ENCODE measurements at regions not wholly inside any gene's neighbourhood (a gene's known extent, or its start where the extent isn't known, plus 50 kb on each side); places are given as distances from the start of the nearest gene placed in this dataset.

DNA sequence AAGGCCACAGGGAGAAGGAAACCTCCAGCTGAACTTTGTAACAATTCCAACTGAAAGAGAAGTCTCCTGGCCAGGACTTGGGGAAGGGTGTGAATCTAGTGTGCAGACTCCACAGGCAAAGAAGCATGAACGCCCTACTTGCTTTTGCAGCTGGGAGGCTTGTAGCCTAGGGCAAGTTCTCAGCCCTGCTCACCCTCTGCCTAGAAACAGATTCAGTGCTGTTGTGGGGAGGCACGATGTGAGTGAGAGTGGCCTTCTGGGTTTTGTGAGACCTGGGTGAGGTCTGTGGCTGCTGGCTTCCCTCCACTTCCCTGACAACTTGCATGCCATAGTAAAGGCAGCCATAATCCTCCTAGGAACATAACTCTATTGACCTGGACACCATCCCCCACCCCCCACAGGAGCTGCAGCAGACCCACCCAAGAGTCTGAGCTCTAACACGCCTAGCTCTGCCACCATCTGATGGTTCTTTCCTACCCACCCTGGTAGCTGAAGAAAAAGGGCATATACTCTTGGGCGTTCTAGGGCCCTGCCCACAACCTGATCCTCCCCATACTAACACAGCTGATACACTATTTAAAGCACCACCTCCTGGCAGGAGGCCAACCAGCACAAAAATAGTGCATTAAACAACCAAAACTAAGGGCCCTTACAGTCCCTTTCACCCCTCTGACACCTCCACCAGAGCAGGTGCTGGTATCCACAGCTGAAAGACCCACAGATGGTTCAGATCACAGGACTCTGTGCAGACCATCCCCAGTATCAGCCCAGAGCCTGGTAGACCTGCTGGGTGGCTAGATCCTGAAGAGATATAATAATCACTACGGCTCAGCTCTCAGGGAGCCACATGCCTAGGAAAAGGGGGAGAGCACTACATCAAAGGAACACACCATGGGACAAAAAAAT, 426.5 kb downstream of the IGSF11 start:
- Histone ChIP-seq H3K27me3 (ENCODE audit: control insufficient read depth in 1 of 2, insufficient read depth in 2 of 2, low read length in 2 of 2) (no peaks in the 10 kb centered on the region), H3K27ac (ENCODE audit: low read depth in 2 of 2, low read length in 1 of 2) (no peak overlapping the region), H3K4me1 (ENCODE audit: control insufficient read depth in 2 of 2, insufficient read depth in 2 of 2, low read length in 1 of 2) (peaks cover 0 to 4% of the 10 kb centered on the region in 2 donors), H3K4me3 (ENCODE audit: low read depth in 1 of 2, low read length in 2 of 2) (no peak overlapping the region), H3K36me3 (ENCODE audit: control insufficient read depth in 2 of 2, insufficient read depth in 2 of 2, low read length in 1 of 2) (no peaks in the 10 kb centered on the region), H3K9me3 (ENCODE audit: control insufficient read depth in 2 of 2, insufficient read depth in 1 of 2, low read depth in 1 of 2, low read length in 1 of 2) (peaks cover 0 to 8% of the 10 kb centered on the region in 2 donors)
- 80 to 85% methylated on average over 5 of the region's 5 CpGs for WGBS, 2 donors

- no peaks in the 10 kb centered on the region for H3K36me3 ChIP-seq (ENCODE audit: control insufficient read depth in 2 of 2, insufficient read depth in 2 of 2, low read length in 1 of 2)
- no peaks in the 10 kb centered on the region for H3K27me3 ChIP-seq (ENCODE audit: control insufficient read depth in 1 of 2, insufficient read depth in 2 of 2, low read length in 2 of 2)
- H3K9me3 ChIP-seq (ENCODE audit: control insufficient read depth in 2 of 2, insufficient read depth in 1 of 2, low read depth in 1 of 2, low read length in 1 of 2), result peaks cover 0 to 2% of the 10 kb centered on the region in 2 donors
- H3K27ac ChIP-seq (ENCODE audit: low read depth in 2 of 2, low read length in 1 of 2), result no peak overlapping the region
- WGBS, 2 donors, result 28 to 36% methylated on average over 3 of the region's 3 CpGs
- H3K4me1 ChIP-seq (ENCODE audit: control insufficient read depth in 2 of 2, insufficient read depth in 2 of 2, low read length in 1 of 2), result no peaks in the 10 kb centered on the region
- no peak overlapping the region for H3K4me3 ChIP-seq (ENCODE audit: low read depth in 1 of 2, low read length in 2 of 2)
Observed at GRCh38 chr3:118618247-118619040, 416.2 kb downstream of the IGSF11 start.

DNA sequence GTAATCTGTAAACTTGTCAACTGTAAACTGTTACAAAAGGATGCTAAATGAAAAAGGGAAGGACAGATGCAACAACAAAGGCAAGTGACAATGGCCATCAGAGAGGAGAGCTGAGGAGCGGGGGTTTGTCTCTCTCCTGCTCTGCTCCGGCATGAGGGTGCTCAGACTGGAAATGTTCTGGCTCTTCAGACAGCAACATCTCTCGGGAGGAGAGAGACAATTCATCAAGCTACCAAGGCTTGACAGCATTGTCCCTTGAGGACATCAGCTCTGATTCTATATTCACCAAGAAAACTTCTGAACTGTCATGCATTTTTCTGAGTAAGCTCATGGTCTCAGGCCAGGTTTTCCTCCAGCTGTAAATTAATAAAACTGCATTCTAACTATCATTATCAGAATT, 408.2 kb downstream of the IGSF11 start:
- Histone ChIP-seq H3K4me3 (ENCODE audit: low read depth in 1 of 2, low read length in 2 of 2) (no peak overlapping the region), H3K4me1 (ENCODE audit: control insufficient read depth in 2 of 2, insufficient read depth in 2 of 2, low read length in 1 of 2) (no peaks in the 10 kb centered on the region), H3K27ac (ENCODE audit: low read depth in 2 of 2, low read length in 1 of 2) (no peak overlapping the region), H3K27me3 (ENCODE audit: control insufficient read depth in 1 of 2, insufficient read depth in 2 of 2, low read length in 2 of 2) (no peaks in the 10 kb centered on the region), H3K36me3 (ENCODE audit: control insufficient read depth in 2 of 2, insufficient read depth in 2 of 2, low read length in 1 of 2) (no peaks in the 10 kb centered on the region), H3K9me3 (ENCODE audit: control insufficient read depth in 2 of 2, insufficient read depth in 1 of 2, low read depth in 1 of 2, low read length in 1 of 2) (no peaks in the 10 kb centered on the region)
- 62 to 66% methylated on average over 3 of the region's 3 CpGs for WGBS, 2 donors

- no peak overlapping the region for H3K27ac ChIP-seq (ENCODE audit: low read depth in 2 of 2, low read length in 1 of 2)
- WGBS, 2 donors, result 9 to 10% methylated on average over 8 of the region's 8 CpGs
- no peak overlapping the region for H3K4me3 ChIP-seq (ENCODE audit: low read depth in 1 of 2, low read length in 2 of 2)
- H3K27me3 ChIP-seq (ENCODE audit: control insufficient read depth in 1 of 2, insufficient read depth in 2 of 2, low read length in 2 of 2), result no peaks in the 10 kb centered on the region
- no peaks in the 10 kb centered on the region for H3K4me1 ChIP-seq (ENCODE audit: control insufficient read depth in 2 of 2, insufficient read depth in 2 of 2, low read length in 1 of 2)
- no peaks in the 10 kb centered on the region for H3K9me3 ChIP-seq (ENCODE audit: control insufficient read depth in 2 of 2, insufficient read depth in 1 of 2, low read depth in 1 of 2, low read length in 1 of 2)
- no peaks in the 10 kb centered on the region for H3K36me3 ChIP-seq (ENCODE audit: control insufficient read depth in 2 of 2, insufficient read depth in 2 of 2, low read length in 1 of 2)
Observed at GRCh38 chr3:118628704-118629341, 405.8 kb downstream of the IGSF11 start.

DNA sequence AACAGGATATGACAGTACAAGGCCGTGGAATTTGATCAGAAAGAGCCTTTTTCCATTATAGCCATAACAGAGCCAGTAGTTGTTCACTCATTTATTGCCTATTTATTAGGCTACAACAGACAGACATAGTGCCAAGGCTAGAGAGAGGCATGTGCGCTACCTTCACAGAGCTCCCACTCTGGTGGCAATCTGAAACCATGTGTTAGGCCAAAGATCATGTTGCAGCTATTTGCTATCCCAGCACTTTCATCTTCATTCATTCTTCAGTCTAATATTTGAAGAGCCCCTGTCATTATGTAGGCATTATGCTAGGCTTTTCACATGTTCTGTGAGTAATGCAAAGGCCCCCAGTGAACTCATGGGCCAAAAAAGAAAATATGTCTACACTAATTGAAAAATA, 404.8 kb downstream of the IGSF11 start:
- Histone ChIP-seq H3K36me3 (ENCODE audit: control insufficient read depth in 2 of 2, insufficient read depth in 2 of 2, low read length in 1 of 2) (no peaks in the 10 kb centered on the region), H3K27ac (ENCODE audit: low read depth in 2 of 2, low read length in 1 of 2) (no peak overlapping the region), H3K4me1 (ENCODE audit: control insufficient read depth in 2 of 2, insufficient read depth in 2 of 2, low read length in 1 of 2) (no peaks in the 10 kb centered on the region), H3K9me3 (ENCODE audit: control insufficient read depth in 2 of 2, insufficient read depth in 1 of 2, low read depth in 1 of 2, low read length in 1 of 2) (no peaks in the 10 kb centered on the region), H3K4me3 (ENCODE audit: low read depth in 1 of 2, low read length in 2 of 2) (no peak overlapping the region), H3K27me3 (ENCODE audit: control insufficient read depth in 1 of 2, insufficient read depth in 2 of 2, low read length in 2 of 2) (no peaks in the 10 kb centered on the region)
- 90 to 92% methylated on average over 2 of the region's 2 CpGs for WGBS, 2 donors

DNA sequence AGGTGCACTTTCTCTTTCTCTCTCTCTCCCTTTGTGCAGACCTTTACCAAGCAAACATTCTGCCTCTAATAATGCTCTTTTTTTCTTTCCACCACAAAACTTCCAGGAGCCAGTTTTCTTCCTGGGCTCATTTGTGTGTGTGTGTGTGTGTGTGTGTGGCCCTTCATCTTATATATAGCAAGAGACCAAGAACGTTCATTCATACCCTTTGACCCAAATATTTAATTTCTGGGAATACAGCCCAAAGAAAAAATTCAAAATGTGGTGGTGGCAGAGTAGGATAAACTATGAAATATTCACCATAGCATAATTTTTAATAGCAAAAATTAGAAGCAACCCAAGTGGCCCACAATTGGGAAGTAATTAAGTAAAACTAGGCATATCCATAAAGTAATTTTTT, 398.9 kb downstream of the IGSF11 start:
- WGBS, 2 donors, result 46% methylated on average over 1 of the region's 1 CpG
- no peaks in the 10 kb centered on the region for H3K4me1 ChIP-seq (ENCODE audit: control insufficient read depth in 2 of 2, insufficient read depth in 2 of 2, low read length in 1 of 2)

GRCh38 chr3:118636841-118637240, 397.8 kb downstream of the IGSF11 start:
- H3K4me3 ChIP-seq (ENCODE audit: low read depth in 1 of 2, low read length in 2 of 2), result no peak overlapping the region
- H3K27me3 ChIP-seq (ENCODE audit: control insufficient read depth in 1 of 2, insufficient read depth in 2 of 2, low read length in 2 of 2), result no peaks in the 10 kb centered on the region
- no peaks in the 10 kb centered on the region for H3K4me1 ChIP-seq (ENCODE audit: control insufficient read depth in 2 of 2, insufficient read depth in 2 of 2, low read length in 1 of 2)
- no peaks in the 10 kb centered on the region for H3K9me3 ChIP-seq (ENCODE audit: control insufficient read depth in 2 of 2, insufficient read depth in 1 of 2, low read depth in 1 of 2, low read length in 1 of 2)
- WGBS, 2 donors, result 59 to 75% methylated on average over 4 of the region's 4 CpGs
- H3K36me3 ChIP-seq (ENCODE audit: control insufficient read depth in 2 of 2, insufficient read depth in 2 of 2, low read length in 1 of 2), result no peaks in the 10 kb centered on the region
- H3K27ac ChIP-seq (ENCODE audit: low read depth in 2 of 2, low read length in 1 of 2), result no peak overlapping the region

More for the DNA sequence above, 398.9 kb downstream of the IGSF11 start:
- no peak overlapping the region for H3K4me3 ChIP-seq (ENCODE audit: low read depth in 1 of 2, low read length in 2 of 2)
- H3K9me3 ChIP-seq (ENCODE audit: control insufficient read depth in 2 of 2, insufficient read depth in 1 of 2, low read depth in 1 of 2, low read length in 1 of 2), result no peaks in the 10 kb centered on the region
- no peaks in the 10 kb centered on the region for H3K27me3 ChIP-seq (ENCODE audit: control insufficient read depth in 1 of 2, insufficient read depth in 2 of 2, low read length in 2 of 2)
- H3K36me3 ChIP-seq (ENCODE audit: control insufficient read depth in 2 of 2, insufficient read depth in 2 of 2, low read length in 1 of 2), result no peaks in the 10 kb centered on the region
- no peak overlapping the region for H3K27ac ChIP-seq (ENCODE audit: low read depth in 2 of 2, low read length in 1 of 2)

GRCh38 chr3:118637846-118638245, 396.8 kb downstream of the IGSF11 start:
- no peaks in the 10 kb centered on the region for H3K27me3 ChIP-seq (ENCODE audit: control insufficient read depth in 1 of 2, insufficient read depth in 2 of 2, low read length in 2 of 2)
- no peaks in the 10 kb centered on the region for H3K36me3 ChIP-seq (ENCODE audit: control insufficient read depth in 2 of 2, insufficient read depth in 2 of 2, low read length in 1 of 2)
- no peak overlapping the region for H3K4me3 ChIP-seq (ENCODE audit: low read depth in 1 of 2, low read length in 2 of 2)
- no peaks in the 10 kb centered on the region for H3K9me3 ChIP-seq (ENCODE audit: control insufficient read depth in 2 of 2, insufficient read depth in 1 of 2, low read depth in 1 of 2, low read length in 1 of 2)
- WGBS, 2 donors, result 33 to 53% methylated on average over 9 of the region's 9 CpGs
- H3K4me1 ChIP-seq (ENCODE audit: control insufficient read depth in 2 of 2, insufficient read depth in 2 of 2, low read length in 1 of 2), result no peaks in the 10 kb centered on the region
- no peak overlapping the region for H3K27ac ChIP-seq (ENCODE audit: low read depth in 2 of 2, low read length in 1 of 2)

DNA sequence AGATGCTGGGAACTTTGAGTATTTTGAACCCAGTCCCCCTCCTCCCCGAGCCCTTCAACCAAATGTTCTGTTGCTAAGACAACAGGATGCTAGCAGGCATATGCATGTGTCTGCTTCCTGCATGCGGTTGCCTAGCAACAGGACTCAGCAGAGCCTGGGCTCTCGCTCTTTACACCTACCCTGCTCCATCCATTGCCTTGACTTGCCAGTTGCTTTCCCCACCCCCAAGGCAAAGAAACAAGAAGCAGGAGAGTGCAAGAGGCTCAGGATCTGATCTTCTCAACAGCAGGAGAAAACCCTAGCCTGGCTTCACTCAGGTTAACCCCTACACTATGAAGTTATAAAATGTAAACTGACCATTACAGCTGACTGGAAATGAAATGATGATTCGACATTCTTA, 393.0 kb downstream of the IGSF11 start:
- no peak overlapping the region for H3K27ac ChIP-seq (ENCODE audit: low read depth in 2 of 2, low read length in 1 of 2)
- 34 to 37% methylated on average over 4 of the region's 4 CpGs for WGBS, 2 donors

More for the DNA sequence above, 393.0 kb downstream of the IGSF11 start:
- Histone ChIP-seq H3K27me3 (ENCODE audit: control insufficient read depth in 1 of 2, insufficient read depth in 2 of 2, low read length in 2 of 2) (no peaks in the 10 kb centered on the region), H3K36me3 (ENCODE audit: control insufficient read depth in 2 of 2, insufficient read depth in 2 of 2, low read length in 1 of 2) (no peaks in the 10 kb centered on the region), H3K4me3 (ENCODE audit: low read depth in 1 of 2, low read length in 2 of 2) (no peak overlapping the region), H3K4me1 (ENCODE audit: control insufficient read depth in 2 of 2, insufficient read depth in 2 of 2, low read length in 1 of 2) (no peaks in the 10 kb centered on the region), H3K9me3 (ENCODE audit: control insufficient read depth in 2 of 2, insufficient read depth in 1 of 2, low read depth in 1 of 2, low read length in 1 of 2) (no peaks in the 10 kb centered on the region)

All from esophagus (tissue), 2 donors.